ENCODE measurements at regions not wholly inside any gene's neighbourhood (a gene's known extent, or its start where the extent isn't known, plus 50 kb on each side); places are given as distances from the start of the nearest gene placed in this dataset.
A peak's percentile ranks its signal among the peaks of the same experiment; 100 is the strongest.

GRCh38 chr2:62595474-62595873, 89.5 kb upstream of the TMEM17 start:
- DNase-seq: no peak

- no peak for DNase-seq
Observed at GRCh38 chr2:62593825-62594224, 87.8 kb upstream of the TMEM17 start.

GRCh38 chr2:62591491-62591890, 85.5 kb upstream of the TMEM17 start:
- no peak for DNase-seq

GRCh38 chr2:62589691-62590356, 83.8 kb upstream of the TMEM17 start:
- peak; percentile 43 for DNase-seq

GRCh38 chr2:62587592-62587991, 81.6 kb upstream of the TMEM17 start:
- no peak for DNase-seq

- no peak for DNase-seq
Observed at GRCh38 chr2:62586981-62587380, 81.0 kb upstream of the TMEM17 start.

GRCh38 chr2:62578803-62579640, 73.0 kb upstream of the TMEM17 start:
- no peak for DNase-seq

GRCh38 chr2:62577994-62578781, 72.2 kb upstream of the TMEM17 start:
- no peak for DNase-seq

GRCh38 chr2:62576276-62576939, 70.4 kb upstream of the TMEM17 start:
- DNase-seq: no peak

GRCh38 chr2:62573936-62574335, 67.9 kb upstream of the TMEM17 start:
- DNase-seq: no peak

GRCh38 chr2:62573137-62573731, 67.2 kb upstream of the TMEM17 start:
- no peak for DNase-seq

- peak; percentile 66 for DNase-seq
Observed at GRCh38 chr2:62570861-62571698, 65.1 kb upstream of the TMEM17 start.

- peak; percentile 13 for DNase-seq
Observed at GRCh38 chr2:62569907-62570841, 64.2 kb upstream of the TMEM17 start.

- no peak for DNase-seq
Observed at GRCh38 chr2:62568983-62569837, 63.2 kb upstream of the TMEM17 start.

GRCh38 chr2:62568074-62568473, 62.1 kb upstream of the TMEM17 start:
- DNase-seq: no peak

- no peak for DNase-seq
Observed at GRCh38 chr2:62567669-62568068, 61.7 kb upstream of the TMEM17 start.

GRCh38 chr2:62566847-62567246, 60.9 kb upstream of the TMEM17 start:
- no peak for DNase-seq

- DNase-seq: no peak
Observed at GRCh38 chr2:62565309-62565908, 59.4 kb upstream of the TMEM17 start.
